Activated gamma-delta T cell treated with anti-CD3 and anti-CD28 coated beads, Interleukin-2, amount 50 U/mL, for 16 hours (primary cell): ENCODE measurements at regions not wholly inside any gene's neighbourhood (a gene's known extent, or its start where the extent isn't known, plus 50 kb on each side); places are given as distances from the start of the nearest gene placed in this dataset.

Experiments
- DNase-seq: peaks from one replicate; pipeline ENCODE4 v3.0.0-alpha.2; 2020; ENCODE audit warnings: low read depth

DNA sequence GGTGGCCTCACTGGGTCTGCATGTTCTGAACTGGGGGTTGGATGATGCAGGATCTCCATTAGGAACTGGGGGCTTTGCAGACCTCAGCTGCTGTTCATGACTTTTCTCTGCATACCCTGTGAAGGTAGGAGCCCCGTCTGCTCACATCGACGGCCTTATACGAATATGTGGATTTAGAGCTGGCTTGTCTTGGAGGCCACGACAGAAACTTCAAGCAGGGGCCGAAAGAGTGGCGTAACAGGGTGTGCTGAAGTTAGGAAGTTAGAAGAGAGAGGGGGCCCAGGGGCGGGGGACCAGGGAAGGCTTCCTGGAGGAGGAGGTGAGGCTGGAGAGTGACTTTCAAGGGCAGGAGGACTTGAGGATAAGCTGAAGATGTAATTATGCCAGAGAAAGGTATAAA lies 144.9 kb downstream of the TSN start:
- DNase-seq, result no peak

DNA sequence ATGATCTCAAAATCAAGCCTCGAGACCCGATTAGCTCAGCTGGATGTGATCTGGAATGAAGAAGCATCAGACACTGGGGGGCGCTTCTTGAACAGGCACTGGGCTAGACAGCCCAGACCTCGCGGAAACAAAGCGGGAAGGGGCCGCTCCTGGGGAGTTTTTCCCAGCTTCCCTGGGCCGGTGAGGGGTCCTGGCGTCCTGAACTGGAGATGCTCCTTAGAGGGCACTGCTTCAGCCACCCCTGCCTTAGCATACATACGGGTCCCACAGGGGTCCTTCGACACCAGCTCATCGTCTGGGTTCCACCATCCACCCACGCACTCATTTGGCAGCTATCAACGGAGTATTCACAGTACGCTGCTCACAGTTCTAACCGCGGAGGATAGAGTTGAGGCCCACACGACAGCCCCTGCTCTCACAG lies 146.7 kb downstream of the TSN start:
- no peak for DNase-seq

DNA sequence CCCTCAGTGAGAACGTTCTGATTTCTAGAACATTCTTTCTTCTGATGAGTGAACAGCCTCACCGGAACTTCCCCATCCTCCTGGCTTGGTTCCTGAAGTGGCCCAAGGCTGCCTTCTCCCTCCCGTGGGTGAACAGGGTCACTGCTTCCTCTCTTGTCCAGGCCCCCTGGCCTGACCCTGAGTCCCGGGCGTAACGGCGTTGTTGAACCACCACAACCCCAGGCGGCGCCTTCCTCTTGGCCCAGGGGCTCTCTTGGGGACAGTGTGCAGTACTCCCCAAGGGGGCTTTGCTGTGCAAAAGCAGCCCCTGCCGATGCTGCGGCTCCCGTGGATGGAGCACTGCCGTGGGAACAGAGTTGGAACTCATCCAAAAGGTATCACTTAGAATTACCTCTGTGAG lies 147.2 kb downstream of the TSN start:
- no peak for DNase-seq

DNA sequence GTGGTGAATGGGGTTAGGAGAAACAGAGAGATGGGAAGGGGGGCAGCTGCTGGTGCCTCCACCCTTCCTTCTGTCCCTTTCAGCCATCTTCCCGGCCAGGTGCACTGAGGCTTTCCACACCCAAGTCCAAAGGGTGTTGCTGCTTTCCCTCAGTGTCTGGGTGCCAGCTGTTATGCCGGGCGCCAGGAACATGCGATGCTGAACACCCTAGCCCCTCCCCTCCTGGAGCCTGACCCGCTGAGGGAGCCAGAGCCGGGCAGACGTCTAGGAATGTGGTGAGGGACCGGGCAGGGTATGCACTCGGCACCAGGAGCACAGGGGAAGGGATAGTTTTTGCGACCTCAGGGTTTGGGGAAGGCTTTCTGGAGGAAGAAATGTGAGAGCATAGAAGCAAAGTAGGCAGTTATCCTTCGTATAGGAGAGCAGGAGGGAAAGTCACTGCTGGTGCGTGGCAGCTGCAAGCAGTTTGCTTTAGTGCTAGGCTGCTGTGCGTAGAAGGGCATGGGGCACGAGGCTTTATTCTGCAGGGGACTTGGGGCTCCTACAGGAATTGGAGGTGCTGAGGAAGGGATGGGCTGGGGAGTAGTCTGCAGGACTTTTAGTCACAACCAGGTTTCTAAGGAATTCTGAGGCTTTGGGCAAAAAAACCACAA lies 147.7 kb downstream of the TSN start:
- DNase-seq, result no peak

DNA sequence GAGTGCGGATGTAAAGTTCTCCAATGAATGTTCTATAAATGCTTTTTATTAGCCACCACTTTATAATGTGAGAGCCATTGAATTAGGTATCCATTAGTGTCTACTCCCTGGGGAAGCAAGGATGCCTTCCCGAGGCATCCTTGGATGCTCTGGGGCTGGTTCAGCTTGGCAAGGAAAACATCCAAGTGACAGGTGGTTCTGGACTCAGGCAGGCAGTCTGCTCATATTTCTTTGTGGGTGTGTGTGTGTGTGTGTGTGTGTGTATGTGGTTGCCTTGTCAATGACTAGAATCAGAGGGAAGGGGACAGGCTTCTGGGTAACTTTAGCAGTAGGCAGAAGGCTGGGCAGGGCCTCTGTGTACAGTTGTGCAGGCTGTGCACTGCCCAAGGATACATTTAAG lies 149.2 kb downstream of the TSN start:
- DNase-seq, result no peak

DNA sequence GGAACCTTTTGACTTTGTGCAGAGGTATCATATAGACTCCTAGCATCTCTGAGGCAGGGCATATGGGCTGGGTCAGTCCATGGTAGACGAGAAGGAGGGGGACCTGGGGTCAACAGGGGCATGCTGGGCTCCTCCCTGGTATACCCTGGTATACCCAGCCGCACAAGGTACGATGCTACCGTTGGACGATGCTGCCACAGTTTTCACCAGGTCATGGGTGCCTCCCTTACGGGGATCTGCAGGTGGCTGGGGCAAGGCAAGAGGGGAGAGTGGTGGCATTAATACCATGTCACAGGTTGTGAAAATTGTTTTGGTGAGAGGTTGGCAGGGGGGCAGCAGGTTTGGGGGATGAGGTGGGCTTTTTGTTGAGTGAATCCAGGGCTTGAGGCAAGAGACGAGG lies 149.8 kb downstream of the TSN start:
- DNase-seq, result no peak

DNA sequence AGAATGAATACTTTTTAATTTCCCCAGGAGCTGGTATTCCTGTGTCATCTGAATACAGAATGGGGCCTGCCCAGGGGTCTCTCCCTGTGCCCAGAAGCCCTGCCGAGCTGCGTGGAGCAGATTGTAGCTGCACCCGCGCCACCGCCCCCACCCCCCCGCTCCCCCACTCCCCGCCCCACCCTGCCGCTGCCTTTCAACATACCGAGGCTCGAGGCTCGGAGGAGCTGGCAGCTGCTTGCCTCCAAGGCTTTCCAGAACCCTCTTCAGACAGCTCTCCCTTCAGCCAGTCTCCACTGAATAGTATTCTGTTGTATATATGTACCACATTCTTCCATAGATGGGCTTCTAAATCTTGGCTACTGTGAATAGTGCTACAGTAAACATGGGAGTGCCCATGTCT lies 150.7 kb downstream of the TSN start:
- no peak for DNase-seq

DNA sequence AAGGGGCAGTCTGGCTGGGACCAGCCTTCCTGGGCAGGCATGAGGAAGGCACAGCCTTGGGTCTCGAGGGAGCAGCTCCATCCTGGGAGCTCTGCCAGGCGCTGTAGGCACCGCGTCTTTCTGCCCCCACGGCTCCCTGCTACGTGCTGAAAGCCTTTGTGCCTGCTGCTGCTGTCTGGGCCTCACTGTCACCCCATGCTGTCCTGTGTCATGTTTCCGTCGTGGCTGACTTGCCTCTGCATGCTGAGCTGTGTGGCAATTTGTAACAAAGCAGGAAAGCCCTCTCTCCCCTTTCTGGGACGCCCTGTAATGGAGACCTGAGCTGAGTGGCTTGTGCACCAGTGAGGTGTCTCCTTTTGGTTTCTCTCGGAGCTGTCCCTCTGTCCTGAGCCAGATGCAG lies 152.5 kb downstream of the TSN start:
- no peak for DNase-seq

DNA sequence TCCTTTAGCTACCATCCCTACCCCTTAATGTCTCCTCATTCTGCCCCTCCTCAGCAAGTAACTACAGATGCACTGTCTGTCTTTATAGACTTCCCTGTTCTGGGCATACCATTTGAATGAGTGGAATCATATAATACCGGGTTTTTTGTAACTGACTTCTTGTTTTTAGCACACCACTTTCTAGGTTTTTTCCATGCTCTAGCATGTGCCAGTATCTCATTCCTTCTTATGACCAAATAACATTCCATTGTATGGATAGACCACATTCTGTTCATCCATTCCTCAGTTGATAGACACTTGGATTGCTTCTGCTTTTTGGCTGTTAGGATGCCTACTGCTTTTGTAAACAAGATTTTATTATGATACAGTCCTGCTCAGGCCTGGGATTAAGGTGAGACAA lies 154.7 kb downstream of the TSN start:
- no peak for DNase-seq

DNA sequence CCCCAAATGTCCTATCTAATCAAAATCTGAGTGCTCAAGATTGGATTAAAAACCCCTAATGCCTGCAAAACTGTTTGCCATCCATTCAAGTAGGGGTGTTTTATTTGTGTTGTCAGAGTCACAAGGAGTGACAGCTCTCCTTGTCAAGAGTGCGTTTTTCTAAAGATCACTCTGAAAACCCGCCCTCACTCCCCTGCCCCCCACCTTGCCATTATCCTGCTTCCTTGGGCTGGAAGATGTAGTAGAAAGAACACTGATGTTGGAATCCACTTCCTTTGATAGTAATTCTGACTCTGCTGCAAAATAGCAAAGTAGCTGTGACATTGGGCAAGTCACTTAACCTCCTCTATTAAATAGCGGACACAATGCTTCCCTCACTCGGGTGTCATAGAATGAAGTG lies 155.6 kb downstream of the TSN start:
- DNase-seq, result no peak

DNA sequence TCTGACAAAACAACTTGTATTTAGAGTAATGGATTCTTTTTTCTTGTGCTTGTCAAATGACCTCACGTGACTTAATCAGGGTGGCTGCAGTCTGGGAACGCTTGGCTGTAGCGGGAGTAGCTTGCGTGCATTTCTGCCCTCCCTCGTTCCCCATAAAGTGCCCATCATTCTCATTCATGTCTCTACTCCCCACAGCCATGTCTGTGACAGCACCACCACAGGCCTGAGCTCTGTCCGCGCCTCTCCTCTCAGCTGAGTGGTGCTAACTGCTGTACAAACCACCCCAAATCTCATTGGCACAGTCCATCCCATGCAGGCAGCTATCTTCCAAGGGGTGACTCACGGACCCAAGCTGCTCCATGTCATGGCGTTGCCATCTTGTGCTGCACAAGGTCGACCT lies 161.7 kb downstream of the TSN start:
- DNase-seq, result no peak

DNA sequence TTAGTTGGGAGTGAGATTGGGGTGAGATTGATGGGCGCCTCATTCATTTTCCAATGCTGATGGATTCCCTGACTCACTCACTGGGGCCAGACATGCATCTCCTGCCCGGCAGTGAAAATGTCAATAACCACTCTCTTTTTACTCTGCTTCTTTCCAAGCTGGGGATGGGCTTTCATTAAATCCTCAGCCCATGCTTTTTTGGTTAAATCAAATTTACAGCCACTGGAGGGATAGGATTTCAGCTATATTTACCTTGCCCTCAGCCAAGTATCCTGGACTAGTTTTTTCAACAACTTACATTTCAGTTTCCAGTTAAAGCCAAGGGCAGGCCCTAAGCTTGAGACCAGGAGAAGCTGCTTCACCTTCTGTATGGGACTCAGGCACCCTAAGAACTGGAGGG lies 162.8 kb downstream of the TSN start:
- DNase-seq, result no peak

DNA sequence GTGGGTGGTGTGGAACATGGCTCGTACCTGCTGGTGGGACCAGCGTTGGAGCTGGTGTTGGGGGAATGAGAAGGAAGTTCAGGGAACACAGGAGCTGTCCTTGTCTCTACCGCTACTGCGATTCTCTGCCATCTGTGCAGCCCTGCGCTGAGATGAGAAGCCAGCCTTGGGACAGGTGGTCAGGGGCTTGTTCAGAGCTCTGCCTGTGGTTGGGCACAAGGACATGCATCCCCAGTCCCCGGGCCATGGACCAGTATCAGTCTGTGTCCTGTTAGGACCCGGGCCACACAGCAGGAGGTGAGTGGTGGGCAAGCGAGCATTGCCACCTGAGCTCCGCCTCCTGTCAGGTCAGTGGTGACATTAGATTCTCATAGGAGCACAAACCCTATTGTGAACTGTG lies 164.4 kb downstream of the TSN start:
- DNase-seq, result no peak

DNA sequence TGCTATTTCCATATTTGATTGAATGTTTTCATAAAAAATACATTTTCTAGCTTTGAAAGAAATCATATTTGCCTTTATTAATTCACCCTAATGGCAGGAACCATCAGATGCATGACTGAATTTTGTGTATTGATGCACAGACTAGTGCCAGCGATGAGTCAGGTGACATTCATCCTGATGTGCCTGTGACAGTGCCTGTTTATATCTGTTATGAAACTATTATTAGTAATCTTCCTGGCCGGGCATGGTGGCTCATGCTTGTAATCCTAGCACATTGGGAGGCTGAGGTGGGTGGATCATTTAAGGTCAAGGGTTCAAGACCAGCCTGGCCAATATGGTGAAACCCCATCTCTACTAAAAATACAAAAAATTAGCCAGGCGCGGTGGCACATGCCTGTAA lies 170.0 kb downstream of the TSN start:
- DNase-seq, result no peak

DNA sequence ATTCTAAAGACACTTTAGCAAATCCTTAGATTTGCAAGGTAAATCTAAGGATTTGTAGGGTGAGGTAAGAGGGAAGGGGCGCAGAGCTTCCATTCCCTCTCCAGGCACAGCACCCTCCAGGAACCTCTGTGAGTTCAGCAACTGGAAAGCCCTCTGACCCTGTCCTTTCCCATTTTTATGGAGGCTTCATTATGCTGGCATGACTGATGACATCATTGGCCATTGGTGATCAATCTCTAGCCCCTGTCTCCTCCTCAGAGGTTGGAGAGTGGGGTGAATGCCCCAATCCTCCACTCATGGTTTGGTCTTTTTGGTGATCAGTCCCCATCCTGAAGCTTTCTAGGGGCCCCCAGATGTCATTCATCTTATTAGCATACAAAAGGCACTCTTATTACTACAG lies 187.8 kb downstream of the TSN start:
- DNase-seq, result no peak

DNA sequence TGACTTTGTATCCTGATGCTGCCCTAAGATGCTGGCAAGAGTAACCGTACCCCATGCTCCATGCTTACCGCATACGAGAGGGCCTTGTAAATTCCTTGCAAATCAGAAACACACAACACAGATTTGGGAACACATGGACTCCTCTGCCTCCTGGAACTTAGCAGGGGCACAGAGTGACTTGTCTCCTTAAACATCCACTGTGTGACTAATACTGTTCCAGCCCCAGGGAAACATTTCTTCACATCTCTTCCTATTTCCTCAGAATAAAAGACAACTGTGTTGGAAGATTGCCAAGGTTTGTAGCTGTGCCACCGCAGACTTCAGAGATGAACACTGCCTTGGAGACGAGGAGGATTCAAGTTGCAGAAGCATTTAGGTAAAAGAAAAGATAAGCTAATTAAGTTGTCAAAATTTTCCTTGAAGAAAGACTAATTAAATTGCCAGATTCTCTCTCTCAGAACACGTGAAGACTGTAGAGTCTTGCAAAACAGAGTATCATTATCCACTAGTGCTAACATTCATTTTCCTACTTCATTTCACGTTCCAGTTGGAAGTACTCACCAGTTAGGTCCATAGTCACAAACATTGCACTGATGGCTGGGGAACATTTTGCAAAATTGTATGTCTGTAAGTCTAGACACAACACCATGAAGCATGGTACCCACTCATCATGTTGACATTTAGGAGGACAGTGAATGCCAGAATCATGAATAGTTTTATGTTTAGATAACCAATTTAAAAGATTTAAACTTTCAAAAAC lies 188.8 kb downstream of the TSN start:
- DNase-seq, result no peak

DNA sequence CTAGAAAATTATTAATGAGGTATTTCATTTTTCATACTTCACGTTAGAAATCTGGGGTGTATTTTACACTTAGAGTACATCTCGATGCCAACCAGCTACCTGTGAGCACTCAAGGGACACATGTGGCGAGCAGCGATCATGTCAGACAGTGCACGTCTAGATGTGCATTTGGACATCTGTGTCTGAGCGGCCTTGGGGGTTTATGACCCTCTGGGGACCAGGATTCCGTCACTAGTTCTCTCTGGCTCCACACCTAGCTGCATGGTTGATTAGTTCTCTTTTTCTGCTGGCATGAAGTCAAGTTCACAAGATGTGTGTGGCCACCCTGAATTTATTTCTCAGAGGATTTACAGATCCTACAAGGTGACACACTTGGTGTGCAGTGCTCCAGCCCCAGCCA lies 192.2 kb downstream of the TSN start:
- DNase-seq, result no peak

DNA sequence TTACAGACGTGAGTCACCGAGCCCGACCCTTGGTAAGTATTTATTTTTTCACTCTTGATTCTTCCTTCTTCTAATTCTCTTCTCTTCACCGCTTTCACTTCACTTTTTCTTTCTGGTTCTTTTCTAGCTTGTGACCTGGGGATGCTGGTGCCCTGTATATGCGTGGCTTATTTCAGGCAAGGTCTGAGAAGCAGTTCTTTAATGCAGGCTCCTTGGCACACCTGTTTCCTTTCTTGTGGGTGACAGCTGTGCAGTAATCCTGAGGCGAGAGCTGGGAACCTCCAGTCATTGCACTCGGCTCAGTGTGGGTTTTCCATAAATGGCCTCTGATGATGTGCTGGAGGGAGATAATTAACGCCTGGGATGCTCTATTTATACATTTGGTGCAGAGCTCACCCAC lies 193.8 kb downstream of the TSN start:
- no peak for DNase-seq

DNA sequence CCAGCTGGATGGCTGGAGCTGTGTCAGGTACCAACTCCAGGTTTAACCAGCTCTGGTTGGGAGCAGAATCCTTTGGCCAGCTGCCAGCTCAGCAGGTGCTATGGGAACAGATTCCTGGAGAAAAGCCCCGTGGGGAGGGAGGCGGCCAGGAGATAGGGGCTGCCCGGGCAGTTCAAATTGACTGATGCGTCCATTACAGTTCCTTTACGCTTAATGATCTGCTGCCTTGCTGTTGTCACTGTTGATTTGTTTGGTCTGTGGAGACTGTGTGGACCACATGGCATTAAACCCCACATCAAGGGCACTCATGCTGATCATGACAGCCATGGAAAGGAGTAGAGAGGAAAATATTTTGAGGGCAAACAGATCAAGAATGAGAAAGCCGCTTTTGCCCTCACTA lies 200.0 kb downstream of the TSN start:
- DNase-seq, result no peak

DNA sequence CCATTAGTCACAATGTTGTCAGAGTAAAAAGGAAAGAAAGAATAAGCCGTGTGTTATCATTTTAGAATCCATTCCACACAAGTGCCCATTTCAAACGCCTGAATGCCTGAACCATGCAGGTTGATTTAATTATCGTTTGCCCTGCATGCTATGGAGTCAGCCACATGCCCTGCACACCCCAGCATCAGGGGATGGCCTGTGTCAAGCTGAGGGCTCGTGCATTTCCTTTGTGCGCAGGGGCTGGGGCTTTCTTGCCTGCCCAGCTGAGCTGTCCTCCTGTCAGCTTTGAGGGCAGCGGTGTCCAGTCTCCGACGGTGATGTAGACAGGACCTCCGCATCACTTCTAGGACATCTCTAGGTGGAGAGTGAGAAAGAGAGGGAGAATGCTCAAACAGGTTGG lies 200.4 kb downstream of the TSN start:
- no peak for DNase-seq

DNA sequence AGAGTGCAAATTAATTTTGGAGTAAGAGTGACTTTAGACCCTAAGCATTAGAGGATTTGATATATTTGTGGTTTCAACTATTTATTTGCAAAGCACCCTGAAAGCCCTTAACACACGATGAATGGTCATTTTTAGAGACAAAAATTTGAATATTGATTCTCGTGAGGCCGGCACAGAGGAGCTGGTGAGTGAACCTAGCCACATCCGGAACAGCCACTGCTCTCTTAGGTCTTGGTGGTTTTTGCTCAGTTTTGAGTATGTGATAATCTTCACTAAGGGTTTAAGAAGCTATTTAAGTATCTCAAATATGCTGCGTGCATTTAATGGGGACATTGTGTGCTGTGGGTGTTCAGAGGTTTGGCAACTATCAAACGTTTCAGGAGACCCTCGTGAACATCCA lies 204.8 kb downstream of the TSN start:
- DNase-seq, result no peak

DNA sequence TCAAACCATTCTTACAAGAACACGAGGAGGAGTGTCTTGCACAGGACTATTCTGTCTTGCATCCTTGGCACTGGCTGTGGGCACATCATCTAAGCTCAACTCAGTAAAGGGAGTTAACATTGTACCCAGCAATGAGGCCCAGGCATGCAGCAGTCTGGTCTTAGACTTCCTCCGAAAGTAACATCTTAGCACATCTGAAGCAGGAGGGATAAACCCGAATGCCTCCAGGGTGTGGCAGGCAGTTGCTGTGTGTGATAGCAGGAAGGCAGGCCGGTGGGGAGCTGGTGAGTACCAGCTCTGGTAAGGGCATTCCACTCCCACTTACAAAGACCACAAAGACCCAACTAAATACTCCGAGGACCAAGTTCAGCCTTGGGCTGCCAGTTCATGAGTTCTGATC lies 206.3 kb downstream of the TSN start:
- no peak for DNase-seq

DNA sequence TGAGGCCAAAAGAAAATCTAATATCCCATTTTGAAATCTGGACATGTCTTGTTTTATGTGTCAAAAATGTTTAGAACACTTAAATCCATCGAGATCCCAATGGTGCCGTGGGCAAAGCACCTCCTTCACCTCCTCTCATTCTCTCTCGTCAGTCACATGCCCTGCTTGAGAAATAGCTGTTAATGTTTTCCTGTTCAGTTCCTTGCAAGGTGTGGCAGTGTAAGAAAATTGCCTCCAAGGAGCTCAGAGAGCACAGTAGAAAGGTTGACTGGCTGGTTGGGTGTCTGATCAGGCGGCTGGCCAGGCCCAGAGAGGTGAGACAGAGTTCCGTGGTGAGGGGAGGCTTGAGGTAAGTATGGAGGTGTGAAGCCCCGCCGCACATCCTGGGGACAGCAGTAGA lies 210.2 kb downstream of the TSN start:
- DNase-seq, result no peak

DNA sequence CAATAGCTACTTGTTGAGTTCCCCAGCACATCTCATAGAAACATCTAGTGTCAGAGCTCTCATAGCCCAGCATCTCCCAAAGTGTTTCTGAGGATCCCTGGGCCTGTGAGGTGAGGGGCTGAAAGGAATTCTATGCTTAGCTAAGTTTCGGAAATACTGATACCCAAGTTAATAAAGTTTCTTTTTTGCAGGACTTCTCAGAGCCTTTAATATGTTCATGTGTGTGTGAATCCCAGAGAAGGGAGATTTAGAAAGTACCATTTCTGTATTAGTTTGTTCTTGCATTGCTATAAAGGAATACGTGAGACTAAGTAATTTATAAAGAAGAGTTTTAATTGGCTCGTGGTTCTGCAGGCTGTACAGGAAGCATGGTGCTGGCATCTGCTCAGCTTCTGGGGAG lies 211.2 kb downstream of the TSN start:
- no peak for DNase-seq
